NB4 (cell line): ENCODE measurements at regions not wholly inside any gene's neighbourhood (a gene's known extent, or its start where the extent isn't known, plus 50 kb on each side); places are given as distances from the start of the nearest gene placed in this dataset.

Source experiments
- CTCF ChIP-seq: IDR thresholded peaks from one replicate; pipeline ENCODE4 v1.5.1; 2012; ENCODE audit warnings: low read depth, low read length
- MYC ChIP-seq: IDR thresholded peaks from 2 replicates; pipeline ENCODE4 v1.6.1; 2011; ENCODE audit warnings: low read depth, low read length
- POLR2A ChIP-seq: IDR thresholded peaks from 2 replicates; pipeline ENCODE4 v1.6.1; 2011; ENCODE audit warnings: mild to moderate bottlenecking; ENCODE audit not compliant: insufficient read length; ENCODE audit errors: extremely low read depth
- TF ChIP-seq, protein P1 (sequence below): IDR thresholded peaks from 2 replicates; pipeline ENCODE4 v1.6.1; 2011; ENCODE audit warnings: low read depth, low read length

DNA sequence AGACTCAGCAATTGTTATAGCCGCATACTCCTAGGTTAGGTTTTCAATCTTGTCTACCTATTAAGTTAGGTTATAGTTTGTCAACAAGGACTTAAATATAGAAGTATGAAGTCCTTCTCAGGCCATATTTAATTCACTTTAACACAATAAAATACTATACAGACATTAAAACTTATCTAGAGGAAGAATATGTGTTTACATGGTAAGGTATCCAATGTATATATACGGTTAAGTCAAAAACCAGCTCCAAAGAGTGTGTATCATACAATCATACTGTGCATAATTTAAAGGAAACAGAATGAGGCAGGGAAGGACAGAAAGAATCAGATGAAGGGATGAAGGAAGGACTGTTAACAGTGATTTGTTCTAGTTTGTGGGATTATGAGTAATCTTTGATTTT lies 79.5 kb upstream of the LANCL2 start:
- TF ChIP-seq CTCF (no peak), POLR2A (no peak), MYC (no peak)
- TF ChIP-seq, protein P1, sequence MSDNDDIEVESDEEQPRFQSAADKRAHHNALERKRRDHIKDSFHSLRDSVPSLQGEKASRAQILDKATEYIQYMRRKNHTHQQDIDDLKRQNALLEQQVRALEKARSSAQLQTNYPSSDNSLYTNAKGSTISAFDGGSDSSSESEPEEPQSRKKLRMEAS, result no peak
